Stimulated activated CD8-positive, alpha-beta memory T cell treated with anti-CD3 and anti-CD28 coated beads, Interleukin-7, amount 100 ng/mL, for 48 hours (primary cell): ENCODE measurements at regions not wholly inside any gene's neighbourhood (a gene's known extent, or its start where the extent isn't known, plus 50 kb on each side); places are given as distances from the start of the nearest gene placed in this dataset.

Source experiments
- DNase-seq, 2 donors: peaks; one replicate each; pipeline ENCODE4 v3.0.0-alpha.2; 2020; ENCODE audit warnings: low read depth in 1 of 2; ENCODE audit errors: extremely low read depth in 1 of 2

DNA sequence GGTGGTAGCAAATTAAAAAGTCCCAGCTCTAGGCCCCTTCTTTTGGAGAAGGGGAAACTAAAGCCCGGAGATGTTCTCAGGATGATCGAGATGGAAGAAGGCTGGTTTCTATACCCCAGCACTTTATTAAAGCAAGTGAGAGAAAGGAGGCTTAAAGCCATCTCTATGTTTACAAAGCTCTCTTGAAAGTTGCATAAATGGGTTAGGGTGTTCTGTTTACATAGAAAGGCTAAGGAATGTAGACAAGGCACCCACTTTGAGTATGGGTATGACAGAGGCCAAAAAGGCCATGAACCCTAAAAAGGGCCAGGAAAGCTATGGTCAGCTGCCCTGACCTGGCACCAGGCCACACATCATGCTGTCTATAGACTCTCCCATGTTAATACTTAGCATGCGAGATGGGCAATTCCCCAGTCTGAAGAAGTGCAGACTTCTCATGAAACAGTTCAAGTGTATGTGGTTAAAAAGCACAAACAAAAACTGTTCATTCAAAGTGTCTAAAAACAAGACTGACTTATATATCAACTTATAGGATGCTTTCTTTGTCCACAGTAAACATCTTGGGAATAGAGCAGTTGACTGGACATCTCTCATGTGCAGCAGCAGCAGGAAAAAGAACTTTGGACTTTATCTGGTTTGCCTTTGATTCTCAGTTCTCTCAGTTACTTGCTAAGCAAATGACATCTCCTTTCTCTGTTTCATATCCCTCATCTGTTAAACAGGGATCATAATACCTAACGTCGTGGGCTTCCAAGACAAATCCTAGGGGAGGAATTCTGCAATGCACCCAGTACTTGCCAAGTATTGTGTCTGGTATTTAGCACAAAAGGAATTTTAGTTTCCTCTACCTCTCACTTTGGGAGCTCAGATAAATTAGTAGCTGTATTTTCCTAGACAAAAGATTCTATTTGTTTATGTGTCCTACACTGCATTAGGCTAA is 521.6 kb downstream of the PLPP3 start:
- DNase-seq, result no peak

DNA sequence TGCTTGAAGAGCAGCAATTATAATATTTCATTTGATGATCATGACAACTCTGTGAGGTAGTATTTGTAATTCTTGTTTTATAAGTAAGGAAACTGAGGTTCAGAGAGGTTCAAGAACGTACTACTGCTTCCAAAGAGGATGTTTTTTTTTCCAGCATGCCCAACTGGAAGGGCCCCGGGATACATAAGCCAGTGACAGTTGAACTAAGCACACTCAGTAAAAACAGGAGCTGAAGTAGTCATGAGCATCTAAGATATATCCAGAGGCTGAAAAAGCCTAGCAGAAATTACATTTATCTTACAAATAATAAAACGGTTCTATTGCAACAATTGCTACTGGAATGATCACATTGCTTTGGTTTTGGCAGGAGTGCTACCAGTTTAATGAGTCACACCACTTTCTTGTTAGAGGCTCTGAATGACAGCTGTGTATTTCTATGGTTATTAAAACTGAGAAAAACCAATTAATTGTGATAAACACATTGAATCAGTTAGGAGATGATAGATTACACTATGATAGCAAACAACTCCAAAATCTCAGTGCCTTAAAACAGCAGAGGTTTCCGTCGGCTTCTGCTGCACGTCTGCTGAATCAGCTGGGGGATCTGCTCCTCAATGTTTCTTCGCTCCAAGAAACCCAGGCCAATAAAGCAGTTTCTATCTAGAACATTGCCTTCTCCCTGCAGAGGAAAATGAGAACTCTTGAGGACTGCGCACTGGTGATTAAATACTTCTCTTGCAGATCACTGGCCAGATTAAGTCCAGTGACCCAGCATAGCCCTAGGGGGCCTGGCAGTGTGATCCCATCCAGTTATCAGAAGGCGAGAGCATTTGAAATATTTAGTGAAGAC is 522.7 kb downstream of the PLPP3 start:
- DNase-seq, result no peak

DNA sequence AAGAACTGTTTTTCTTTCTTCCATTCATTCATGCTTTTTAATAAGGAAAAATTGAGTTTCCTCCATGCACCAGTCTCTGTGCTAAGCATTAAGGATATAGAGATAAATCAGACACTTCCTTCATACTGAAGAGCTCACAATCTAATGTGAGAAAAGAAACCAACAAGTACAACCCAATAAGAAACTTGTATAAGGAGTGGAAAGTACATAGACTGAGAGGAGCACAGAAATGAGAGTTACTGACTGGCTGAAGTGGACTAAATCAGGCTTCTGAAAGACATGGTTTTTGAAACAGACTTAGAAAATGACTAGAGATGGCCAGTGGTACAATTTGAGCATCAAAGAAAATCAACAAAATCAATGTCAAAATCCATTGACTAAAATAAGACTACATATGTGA is 524.4 kb downstream of the PLPP3 start:
- DNase-seq, result no peak

DNA sequence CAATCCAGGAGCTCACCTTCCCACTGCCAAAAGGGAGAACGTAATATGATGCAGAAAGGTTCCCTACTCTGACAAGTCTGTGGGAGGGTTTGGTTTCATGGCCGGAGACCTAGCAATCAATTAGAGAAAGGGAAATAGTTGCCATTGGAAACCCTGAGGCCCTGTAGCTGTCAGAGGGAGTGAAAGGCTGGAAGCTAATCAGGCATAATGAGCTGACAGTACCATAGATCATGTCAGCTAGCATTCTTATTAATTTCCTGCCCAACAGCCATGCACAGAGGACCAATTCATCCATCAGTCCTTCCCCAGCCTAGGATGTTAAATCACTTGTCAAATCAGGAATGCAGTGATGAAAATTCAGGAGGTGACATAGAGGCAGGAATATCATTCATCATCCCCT is 527.3 kb downstream of the PLPP3 start:
- DNase-seq, result no peak

DNA sequence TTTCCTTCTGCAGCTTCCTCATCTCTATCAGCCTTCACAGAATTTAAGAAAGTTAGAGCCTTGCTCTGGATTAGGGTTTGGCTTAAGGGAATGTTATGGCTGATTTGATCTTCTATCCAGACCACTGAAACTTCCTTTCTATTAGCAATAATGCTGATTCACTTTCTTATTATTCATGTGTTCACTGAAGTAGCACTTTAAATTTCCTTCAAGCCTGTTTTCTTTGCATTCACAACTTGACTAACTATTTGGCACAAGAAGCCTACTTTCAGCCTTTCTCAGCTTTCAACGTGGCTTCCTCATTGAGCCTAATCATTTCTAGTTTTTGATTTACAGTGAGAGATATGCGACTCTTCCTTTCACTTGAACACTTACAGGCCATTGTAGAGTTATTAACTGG is 528.5 kb downstream of the PLPP3 start:
- DNase-seq, result no peak

DNA sequence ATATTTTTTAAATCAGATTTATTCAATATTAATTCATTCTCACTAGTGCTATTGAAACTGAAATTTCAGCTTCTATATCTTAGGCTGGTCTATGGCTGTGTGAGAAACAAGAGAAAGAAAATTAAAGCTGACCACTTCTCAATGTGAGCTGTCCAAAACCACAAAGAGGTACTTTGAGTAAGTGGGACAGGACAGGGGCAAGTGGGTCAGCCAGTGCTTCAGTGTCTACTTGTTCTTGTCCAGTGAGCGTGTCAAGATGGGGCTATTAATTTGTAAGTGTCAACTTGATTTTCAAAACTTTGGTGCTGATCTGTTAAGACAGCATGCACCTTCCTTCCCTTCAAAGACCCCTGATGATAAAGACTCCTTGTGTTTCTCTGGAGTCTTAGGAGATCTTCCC is 533.9 kb downstream of the PLPP3 start:
- no peak for DNase-seq

DNA sequence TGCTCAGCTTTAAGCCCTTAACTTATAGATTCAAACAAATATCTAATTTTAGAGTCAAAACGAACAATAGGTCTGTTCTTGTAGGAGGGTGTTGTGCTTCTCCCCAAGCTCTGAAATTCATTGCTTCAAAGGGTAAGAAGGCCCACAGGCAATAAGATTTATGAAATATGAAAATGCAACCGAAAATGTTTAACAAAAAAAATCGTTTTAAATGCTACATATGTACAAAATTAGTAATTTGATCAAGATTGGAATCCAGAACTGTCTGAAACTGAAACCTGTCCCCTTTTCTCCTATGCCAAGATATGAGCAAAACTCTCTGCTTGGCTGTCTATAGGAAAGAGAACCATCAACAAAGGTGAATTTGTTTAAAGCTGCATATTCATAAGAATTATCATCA is 534.3 kb downstream of the PLPP3 start:
- no peak for DNase-seq

DNA sequence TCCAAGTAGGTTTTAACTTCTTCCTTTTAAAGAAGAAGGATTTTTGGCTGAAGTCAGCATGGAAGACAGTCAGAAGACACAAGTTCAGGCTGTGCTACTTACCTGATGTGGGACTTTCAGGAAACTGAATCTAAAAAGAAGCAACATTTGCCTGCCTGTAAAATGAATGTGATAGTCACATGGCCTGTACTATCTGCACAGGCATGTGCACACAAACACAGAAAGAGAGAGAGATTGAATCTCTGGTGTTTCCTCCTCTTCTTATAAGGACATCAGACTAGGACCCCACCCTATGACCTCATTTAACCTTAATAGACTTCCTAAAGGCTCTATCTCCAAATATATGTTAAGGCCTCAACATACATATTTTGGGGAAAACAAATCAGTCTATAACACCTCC is 542.9 kb downstream of the PLPP3 start:
- DNase-seq, result no peak

DNA sequence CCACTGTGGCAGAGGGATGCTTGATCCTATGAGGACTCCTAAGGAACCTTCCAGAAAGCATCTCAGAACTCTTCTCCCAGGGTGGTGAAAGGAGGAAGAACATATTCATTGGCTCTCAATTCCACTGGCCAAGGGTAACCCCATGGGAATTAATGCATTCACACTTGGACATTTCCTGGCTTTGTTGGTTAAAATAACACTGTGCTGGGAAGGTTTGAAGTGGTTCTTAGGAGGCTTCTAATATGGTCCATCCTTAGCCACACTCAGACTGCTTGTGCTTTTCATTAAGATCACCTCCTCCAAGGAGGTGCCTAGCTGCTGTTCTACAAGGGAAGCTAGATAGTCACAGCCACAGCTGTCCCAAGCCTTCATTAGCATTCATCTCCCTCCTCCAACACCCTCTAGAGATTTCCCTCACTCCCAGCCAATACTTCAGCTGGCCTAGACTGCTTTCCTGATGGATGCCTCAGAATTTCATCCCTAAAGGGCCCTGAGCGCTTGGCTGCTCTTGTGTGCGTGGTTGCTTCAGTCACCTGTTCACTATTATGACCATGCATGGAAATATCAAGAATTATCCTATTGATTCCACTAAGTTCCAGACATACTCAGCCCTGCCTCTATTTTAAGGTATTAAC is 544.4 kb downstream of the PLPP3 start:
- no peak for DNase-seq

DNA sequence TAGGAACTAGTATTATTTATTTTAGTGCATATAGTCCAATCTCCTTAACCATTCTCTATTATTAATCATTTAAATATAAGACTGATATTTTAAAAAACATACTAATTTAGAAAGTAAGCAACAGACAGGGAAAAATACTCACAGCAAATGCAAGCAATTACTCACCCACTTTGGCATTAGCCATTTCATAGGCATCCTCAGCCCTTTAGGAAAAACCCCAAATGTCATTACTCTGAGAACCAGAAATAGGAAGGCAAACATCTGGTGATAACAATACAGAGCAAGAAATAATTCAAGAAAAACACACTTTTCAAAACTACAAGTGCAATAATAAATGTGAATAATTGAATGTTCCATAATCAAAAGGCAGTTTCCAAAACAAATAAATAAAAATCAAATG is 545.1 kb downstream of the PLPP3 start:
- DNase-seq, result no peak

DNA sequence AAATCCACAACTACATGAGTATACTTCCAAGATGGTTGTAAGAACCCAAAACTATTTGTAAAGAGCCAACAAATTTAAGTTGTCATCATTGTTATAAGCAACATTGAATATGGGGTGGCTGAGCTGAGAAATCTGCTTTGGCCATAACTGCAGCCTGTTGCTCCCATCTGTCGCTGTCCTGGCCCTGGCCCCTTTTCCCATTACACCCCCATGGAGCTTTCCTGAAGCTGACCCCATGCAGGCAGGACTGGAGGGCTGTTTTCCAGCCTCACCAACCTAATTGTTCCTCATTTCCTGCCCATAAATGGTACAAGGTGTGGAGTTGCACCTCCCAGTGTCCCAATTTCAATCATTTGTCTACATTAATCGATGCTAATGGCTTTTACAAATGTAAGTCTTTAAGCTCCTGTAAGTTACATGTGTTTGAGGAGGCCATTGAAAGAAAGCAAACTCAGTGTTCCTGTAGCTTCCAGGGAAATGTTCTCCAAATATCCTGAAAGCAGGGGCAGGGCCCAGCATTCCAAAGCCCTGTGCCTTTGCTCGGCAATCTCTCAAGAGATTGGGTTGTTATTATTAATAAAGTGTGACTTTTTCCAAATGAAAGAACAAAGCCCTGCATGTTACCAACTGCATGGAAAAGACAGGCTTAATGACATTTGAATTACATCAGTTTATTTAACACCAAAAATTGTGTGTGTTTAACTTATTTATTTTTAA is 545.9 kb downstream of the PLPP3 start:
- no peak for DNase-seq

DNA sequence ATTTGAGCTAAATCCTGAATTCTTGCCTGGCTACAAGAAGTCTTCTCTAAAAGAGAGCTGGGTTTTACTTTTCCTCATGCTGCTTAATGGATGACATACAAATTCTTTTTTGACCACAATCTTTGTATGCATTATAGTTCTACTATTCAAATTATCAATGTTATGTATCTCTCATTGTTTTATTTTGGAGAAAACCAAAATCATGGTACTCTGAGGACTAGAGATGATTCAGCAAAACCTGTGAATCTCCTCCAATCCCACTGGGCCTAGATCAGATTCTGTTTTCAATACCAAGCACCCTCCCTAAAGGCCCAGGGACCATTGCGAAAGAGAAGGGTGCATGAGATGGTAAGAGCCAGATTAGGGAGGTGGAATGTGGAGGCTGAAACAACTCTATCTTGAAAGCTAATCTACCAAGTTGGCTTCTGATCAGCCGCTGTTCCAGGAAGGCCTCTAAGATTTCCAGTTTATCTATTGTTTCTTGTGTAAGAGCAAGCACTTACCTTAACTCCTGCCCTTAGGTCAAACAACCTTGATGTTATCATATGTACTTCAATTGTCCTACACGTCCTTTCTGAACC is 547.2 kb downstream of the PLPP3 start:
- no peak for DNase-seq

DNA sequence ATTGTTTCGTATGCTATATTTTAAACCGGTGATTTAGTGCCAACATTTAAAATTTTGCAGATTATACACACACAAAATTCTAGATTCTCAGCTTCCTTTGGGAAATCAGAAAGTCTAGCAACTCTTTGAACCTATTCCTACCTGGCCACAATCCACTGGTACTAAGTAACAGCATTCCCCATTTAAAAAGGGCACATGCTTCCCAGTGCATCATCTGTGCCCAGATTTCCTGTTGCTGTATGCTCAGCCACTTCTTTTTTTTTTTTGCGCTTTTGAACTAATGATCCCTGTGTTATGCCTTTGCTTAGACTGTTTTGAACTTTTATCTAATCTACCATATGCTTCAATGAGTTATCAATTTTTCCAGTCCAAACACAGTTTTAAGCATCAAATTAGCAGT is 548.4 kb downstream of the PLPP3 start:
- DNase-seq, result no peak

DNA sequence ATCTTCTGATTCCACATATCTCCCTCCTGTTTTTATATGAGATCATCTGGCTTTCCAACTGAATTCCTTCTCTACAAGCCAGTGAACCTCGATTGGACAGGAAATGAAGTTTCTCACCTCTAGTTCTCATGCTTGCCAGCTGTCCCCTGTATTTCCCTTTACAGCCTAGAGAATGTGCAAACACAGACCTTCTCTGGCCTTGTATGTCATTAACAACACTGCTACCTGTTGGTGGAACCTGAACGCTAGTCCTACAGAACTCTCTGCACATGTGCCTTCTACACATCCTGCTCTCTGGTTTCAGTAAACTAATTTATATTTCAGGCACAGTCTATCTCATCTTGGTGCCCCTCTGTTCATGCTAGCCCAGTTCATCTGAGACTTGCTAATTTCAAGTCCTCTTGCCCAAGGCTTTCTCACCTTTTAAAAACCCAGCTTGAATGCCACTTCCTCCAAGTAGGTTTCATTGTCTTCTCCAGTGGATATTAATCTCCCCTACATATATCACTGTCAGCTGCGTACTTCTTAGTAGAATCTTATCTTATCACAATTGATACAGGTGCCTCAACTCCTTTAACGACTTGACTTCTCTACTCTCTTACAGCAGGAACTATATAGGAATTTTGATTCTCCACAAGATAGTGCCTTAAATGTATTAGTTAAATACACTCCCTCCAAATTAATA is 549.9 kb downstream of the PLPP3 start:
- DNase-seq, result no peak

DNA sequence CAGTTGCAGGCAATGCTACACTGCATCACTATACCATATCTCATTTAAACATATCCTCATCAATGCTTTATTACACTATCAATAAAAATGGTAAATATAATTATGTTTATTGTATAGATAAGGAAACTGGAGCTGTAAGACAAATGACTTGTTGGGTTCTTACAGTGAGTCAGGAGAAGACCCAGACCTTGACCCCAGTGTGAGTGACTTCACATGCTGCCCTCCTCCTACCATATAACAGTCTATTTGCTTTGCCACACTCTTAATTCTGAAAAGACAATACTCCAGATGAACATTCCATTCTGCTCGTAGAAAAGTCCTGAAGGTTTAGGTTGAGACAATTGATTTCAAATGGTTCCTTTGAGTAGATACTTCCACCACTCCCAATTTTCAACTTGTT is 550.5 kb downstream of the PLPP3 start:
- no peak for DNase-seq

DNA sequence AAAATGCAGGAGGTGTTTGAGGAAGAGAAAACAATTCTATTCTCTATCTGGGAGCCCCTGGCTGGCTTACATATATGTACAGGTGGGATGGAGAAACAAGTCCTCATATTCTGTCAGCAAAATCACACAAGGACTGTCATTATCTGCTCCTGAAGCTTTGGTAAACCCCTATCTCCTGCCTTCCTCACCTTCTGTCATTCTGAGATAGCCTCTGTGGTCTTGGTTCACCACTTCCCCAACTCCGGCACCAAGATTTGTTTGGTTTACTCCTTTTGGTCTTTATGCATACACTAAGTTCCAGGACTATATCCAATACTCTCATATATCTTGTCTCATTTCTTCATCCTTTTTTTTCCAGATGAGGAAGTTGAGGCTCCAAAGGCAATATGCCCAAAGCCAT is 551.1 kb downstream of the PLPP3 start:
- DNase-seq, result no peak

DNA sequence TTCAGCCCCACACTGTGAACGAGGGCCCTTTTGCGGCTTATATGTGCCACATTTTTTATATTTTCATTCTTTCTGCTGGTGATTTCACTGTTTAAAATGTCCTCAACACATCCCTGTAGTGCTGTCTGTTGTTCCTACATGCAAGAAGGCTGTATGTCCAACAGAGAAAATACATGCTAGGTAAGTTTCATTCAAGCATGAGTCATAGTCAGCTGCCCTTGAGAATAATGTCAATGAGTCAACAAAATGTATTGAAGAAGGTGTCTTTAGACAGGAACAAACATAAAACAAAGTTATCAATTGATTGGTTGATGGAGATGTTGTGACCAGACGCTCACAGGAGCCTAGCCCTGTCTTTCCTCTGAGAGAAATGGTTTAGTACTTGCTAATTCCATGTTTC is 553.4 kb downstream of the PLPP3 start:
- DNase-seq, result no peak

DNA sequence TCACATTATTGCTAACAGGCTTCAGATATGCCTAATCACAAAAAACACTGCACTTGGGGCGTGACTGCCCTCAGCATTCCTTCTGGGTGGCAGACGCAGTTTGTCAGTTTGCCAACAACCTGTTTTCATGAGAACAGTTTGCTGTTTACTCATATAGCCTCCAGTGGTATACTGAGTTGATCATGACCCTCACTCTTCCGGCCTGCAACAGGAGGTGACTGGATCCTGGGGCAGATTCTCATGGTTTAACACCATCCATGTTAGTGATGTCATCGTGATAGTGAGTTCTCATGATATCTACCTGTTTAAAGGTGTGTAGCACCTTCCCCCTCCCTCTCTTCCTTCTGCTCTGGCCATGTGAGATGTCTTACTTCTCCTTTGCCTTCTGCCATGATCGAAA is 555.2 kb downstream of the PLPP3 start:
- no peak for DNase-seq

DNA sequence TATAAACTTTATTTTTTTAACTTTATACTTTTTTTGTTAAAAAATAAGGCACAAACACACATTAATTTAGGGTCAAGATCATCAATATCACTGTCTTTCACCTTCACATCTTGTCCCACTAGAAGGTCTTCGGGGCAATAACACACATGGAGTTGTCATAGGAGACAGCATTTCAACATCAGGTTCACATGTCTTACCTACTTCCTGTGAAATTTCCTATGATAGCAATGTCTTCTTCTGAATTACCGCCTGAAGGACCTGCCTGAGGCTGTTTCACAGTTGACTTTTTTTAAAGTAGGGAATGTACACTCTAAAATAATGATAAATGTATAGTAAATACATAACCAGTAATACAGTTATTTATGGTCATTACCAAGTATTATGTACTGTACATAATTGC is 559.4 kb downstream of the PLPP3 start:
- no peak for DNase-seq

DNA sequence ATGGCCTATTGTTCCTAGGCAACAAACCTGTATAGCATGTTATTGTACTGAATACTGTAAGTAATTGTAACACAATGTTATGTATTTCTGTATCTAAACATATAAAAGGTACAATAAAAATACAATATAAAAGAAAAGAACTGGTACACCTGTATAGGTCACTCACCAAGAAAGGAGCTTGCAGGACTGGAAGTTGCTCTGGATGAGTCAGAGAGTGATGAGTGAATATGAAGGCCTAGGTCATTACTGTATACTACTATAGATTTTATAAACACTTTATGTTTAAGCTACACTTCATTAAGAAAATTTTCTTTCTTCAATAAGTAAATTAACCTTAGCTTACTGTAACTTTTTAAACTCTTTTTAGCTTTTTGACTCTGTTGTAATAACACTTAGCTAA is 559.9 kb downstream of the PLPP3 start:
- DNase-seq, result no peak
